Fibroblast of pulmonary artery (primary cell): ENCODE measurements at regions not wholly inside any gene's neighbourhood (a gene's known extent, or its start where the extent isn't known, plus 50 kb on each side); places are given as distances from the start of the nearest gene placed in this dataset.

ENCODE experiments used
- DNase-seq: peaks from one replicate; pipeline ENCODE4 v3.0.0-alpha.2; 2010; ENCODE audit warnings: low read depth
- H3K4me3 ChIP-seq: replicated peaks from 2 replicates; pipeline ENCODE4 v1.5.1; 2011; ENCODE audit warnings: low read depth, mild to moderate bottlenecking, control low read depth, low read length, moderate library complexity
- TF ChIP-seq, protein P1 (sequence below): IDR thresholded peaks from 2 replicates; pipeline ENCODE4 v1.5.1; 2011; ENCODE audit warnings: mild to moderate bottlenecking, control low read depth, low read length, inconsistent platforms; ENCODE audit errors: missing control alignments

DNA sequence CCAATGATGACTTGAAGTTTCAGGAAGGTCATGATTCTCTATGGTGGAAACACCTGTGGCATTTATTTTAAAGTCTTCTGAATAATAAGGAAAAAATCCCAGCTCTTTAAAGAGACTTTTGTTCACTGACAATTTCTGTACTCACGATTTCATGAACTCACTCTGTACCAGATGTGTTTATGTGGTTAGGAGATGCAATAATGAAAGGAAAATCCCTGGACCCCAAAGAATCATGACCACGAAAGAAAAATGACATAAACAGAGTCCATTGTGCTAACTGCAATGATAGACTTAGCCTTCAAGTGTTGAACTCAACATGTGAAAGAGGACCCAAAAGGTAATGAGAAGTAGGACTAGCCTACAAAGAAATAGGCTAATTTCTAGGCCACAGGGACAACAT lies 947.5 kb downstream of the CDH11 start:
- TF ChIP-seq, protein P1, sequence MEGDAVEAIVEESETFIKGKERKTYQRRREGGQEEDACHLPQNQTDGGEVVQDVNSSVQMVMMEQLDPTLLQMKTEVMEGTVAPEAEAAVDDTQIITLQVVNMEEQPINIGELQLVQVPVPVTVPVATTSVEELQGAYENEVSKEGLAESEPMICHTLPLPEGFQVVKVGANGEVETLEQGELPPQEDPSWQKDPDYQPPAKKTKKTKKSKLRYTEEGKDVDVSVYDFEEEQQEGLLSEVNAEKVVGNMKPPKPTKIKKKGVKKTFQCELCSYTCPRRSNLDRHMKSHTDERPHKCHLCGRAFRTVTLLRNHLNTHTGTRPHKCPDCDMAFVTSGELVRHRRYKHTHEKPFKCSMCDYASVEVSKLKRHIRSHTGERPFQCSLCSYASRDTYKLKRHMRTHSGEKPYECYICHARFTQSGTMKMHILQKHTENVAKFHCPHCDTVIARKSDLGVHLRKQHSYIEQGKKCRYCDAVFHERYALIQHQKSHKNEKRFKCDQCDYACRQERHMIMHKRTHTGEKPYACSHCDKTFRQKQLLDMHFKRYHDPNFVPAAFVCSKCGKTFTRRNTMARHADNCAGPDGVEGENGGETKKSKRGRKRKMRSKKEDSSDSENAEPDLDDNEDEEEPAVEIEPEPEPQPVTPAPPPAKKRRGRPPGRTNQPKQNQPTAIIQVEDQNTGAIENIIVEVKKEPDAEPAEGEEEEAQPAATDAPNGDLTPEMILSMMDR, result no peak
- no peak for DNase-seq
- no peak overlapping the region for H3K4me3 ChIP-seq

DNA sequence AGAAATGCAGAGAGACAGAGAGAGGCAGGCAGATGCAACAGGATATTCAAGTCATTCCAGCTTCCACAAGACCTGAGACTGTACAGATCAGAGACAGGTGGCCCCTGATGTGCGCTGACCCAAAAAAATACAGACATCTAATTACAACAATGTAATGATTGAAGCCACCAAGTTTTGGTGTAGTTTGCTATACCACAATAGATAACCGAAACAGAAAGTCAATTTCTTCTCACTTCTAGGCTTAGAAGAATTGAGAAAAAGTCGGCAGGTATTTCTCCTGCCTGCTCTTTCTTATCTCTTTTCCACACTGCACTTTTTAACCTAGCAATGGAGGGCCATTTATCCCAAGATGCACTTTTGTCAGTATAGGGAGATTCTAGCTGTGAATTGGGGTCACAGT lies 949.2 kb downstream of the CDH11 start:
- TF ChIP-seq, protein P1, result no peak
- H3K4me3 ChIP-seq, result no peak overlapping the region
- no peak for DNase-seq

DNA sequence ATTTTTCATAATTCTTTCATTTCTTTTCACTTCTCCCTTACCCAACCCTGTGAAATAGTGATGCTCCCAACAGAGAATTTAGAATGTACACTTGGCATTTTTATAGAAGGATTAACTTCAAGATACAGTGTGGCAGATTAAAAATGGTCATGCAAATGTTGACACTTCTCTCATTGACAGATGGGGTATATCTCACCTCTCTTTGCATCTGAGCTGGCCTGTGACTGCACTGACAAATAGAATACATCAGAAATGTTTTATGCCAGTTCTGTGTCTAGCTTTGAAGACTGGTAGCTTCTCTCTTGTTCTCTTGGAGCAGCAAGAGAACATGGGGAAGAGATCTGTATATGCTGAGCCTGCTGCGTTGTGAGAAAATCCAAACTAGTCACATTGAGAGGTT lies 949.6 kb downstream of the CDH11 start:
- no peak overlapping the region for H3K4me3 ChIP-seq
- DNase-seq, result no peak
- TF ChIP-seq, protein P1, result no peak

DNA sequence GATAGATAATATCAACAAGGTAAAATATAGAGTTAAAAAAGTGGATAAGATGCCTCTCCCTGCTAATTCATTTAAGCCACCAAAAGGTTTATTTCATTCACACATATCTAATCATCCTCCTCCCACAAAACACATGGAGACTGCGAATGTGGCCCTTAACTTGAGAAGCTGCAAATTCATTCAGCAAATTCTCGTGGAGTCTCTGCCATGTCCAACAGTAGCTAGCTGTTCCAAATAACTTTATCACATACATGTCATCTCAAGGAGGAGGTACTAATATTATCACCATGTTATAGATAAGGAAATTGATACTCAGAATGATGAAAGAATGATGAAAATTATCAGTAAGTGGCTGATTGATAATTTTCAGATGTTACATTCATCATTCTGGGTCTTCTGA lies 950.2 kb downstream of the CDH11 start:
- TF ChIP-seq, protein P1, result no peak
- DNase-seq, result no peak
- no peak overlapping the region for H3K4me3 ChIP-seq

DNA sequence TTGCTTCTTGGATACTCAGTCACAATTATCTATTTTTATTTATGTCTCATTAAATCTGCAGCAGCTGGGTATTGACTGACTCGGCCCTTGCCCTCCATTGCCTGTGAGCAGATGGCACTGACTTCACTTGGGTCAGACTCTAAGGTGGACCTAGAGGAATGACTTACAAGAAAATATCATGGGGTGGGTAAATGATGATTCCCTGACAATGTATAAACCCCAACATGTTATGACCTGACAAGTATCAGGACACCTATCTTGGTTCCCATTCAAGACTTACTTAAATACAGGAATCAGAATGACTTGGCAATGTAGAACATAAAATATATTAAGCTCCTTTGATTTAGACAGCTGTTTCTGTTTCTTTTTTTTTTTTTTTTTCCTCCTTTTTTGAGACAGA lies 953.5 kb downstream of the CDH11 start:
- DNase-seq, result no peak
- TF ChIP-seq, protein P1, result no peak
- H3K4me3 ChIP-seq, result no peak overlapping the region

DNA sequence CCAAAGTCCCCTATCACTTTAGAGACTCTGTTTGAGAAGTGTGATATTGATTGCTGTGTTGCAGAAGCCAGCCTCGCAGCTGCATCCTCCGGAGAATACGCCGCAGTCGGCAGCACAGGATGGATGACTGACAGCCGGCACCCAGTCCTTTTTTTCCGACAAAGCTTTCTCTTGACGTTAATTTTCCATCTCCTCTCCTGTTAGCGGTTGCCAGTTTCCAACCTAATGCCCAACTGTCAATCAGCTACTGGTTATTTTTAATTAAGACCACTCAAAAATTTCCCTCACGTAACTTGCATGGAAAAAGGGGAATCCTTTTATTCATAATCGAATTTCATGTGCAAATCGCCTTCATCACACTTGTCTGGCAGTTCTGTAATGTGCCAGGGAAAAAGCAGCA lies 953.9 kb downstream of the CDH11 start:
- TF ChIP-seq, protein P1, result no peak
- H3K4me3 ChIP-seq, result no peak overlapping the region
- no peak for DNase-seq

DNA sequence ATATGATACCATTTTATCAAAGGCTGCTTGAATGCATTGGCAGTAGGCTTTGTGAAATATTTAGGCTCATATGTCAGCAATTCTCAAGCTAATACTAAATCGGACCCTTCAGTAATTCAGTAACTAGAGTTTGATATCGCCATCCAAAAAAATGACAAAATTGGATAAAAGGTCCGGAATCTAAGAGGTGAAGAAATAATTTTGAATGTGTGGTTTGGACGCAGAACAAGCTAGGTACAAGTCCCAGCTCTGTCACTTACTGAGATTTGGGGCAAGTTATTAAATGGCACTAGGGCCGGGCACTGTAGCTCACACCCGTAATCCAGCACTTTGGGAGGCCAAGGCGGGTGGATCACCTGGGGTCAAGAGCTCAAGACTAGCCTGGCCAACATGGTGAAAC lies 956.5 kb downstream of the CDH11 start:
- H3K4me3 ChIP-seq, result no peak overlapping the region
- TF ChIP-seq, protein P1, result no peak
- no peak for DNase-seq
